ENCODE measurements at regions not wholly inside any gene's neighbourhood (a gene's known extent, or its start where the extent isn't known, plus 50 kb on each side); places are given as distances from the start of the nearest gene placed in this dataset.
"Not testable (repeated sequence)": the region's sequence is repeated elsewhere in the genome, so short reads cannot be mapped to it uniquely, and the experiment has no call there.

DNA sequence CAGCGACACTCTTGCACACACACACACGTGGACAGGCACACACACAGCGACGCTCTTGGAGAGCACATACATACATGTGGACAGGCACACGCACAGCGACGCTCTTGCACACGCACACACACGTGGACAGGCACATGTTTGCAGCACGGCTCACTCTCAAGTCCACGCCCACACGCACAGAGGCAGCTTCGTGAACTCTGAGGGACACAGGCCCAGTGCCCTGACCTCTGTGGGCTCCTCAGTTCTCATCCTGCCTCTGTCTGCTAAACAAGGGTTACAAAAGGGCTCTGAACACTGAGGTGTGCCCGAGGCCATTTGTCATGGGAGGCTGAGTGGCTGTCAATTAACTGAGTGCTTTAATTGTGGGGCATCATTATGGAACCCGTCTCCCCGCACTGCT lies 558.8 kb upstream of the ADAMTS16 start:
- no peak for DNase-seq

DNA sequence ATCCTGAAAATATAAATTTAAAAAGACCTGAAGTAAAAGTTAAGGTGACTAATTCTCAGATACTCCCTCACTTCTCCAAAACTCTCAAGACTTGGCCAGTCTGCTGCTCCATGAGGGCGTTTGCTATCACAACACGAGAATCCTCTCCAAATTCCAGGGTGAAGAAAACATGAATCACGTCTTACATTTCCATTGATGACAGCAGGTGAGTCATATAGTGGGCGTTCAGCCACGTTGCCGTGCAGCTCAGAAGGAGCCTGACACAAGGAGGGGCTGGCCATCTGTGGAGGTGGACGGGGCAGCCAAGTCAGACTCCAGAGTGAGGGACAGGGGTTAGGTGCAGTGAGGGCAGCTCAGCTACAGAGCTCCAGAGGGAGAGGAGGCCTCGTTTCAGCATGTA lies 555.1 kb upstream of the ADAMTS16 start:
- DNase-seq = no peak

GRCh38 chr5:4613440-4613839 lies 526.7 kb upstream of the ADAMTS16 start:
- DNase-seq = no peak

DNA sequence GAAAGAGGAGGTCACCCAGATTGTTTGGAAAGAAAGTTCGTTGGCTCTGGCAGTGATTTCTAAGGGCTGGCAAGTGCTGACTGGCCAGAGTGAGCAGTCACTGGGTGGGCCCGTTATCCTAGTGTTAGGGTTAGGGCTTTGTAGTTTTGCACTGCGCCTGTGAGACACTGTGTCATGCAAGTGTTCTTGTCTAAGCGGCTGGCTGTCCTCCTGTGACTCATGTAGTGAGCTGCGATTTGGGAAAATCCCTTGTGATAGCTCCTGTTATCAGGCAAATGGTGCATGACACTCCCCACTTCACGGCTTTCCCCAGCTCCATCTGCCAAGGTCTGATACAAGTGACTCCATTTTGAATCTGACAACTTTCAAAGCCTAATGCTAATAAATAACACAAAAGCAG lies 526.0 kb upstream of the ADAMTS16 start:
- DNase-seq = no peak

DNA sequence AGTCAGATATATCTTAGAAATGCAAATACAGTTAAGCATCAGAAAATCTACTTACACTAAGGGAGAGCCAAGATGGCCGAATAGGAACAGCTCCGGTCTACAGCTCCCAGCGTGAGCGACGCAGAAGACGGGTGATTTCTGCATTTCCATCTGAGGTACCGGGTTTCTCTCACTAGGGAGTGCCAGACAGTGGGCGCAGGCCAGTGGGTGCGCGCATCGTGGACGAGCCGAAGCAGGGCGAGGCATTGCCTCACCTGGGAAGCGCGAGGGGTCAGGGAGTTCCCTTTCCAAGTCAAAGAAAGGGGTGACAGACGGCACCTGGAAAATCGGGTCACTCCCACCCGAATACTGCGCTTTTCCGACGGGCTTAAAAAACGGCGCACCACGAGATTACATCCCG lies 524.8 kb upstream of the ADAMTS16 start:
- not testable (repeated sequence) for DNase-seq

GRCh38 chr5:4625206-4625896 lies 514.8 kb upstream of the ADAMTS16 start:
- DNase-seq = no peak

DNA sequence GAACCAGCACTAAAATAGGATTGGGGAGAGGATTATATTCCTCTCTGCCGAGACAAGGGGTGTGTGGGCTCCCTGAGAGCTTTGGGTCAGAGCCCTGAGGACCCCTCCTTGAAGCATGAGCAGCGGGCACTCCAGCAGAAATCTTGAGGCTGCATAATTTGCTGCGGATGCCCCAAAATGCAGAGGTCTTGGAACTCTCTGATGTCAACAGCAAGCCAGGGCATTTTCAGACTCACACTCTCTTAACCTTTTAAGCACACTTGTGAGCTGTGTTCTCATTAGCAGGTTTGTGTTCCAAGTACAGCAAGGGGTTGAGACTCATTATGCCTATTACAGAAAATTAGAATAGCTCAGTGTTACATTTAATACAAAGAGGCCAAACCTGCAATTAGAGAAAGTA lies 513.0 kb upstream of the ADAMTS16 start:
- no peak for DNase-seq

- DNase-seq = no peak
Measured at GRCh38 chr5:4627929-4628328, 512.2 kb upstream of the ADAMTS16 start.

DNA sequence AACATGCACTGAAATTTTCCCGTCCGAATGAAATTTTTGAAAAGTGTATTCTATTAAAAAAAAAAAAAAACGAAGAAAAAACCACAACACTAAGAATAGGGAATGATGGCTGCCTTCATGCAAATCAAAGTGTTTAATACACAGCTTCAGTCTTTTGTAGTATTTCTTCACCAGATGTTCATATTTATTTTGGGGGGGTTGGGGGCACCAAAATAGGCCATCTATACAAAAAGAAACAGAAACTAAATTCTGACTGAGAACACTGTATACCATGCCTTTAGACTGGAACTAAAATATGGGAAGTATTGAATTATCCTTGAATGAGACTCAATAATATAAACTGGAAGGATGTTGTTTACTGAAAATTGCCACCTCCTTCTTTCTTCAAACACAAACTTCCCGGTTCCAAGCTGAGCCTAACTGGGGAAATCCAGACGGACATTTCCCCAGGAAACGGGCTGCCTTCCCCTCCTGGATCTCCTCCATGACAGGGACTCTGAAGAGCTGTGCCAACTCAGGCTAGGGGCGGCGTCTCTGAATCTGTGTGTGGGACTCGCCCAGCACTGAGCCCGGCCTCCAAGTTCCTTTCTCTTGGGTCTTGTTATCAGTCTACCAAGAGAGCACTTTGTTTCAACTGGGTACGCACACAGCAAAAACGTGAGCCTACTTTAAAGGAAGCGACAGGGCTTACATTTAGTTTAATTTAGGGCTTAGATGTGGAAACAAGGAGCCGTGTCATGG lies 511.3 kb upstream of the ADAMTS16 start:
- no peak for DNase-seq

DNA sequence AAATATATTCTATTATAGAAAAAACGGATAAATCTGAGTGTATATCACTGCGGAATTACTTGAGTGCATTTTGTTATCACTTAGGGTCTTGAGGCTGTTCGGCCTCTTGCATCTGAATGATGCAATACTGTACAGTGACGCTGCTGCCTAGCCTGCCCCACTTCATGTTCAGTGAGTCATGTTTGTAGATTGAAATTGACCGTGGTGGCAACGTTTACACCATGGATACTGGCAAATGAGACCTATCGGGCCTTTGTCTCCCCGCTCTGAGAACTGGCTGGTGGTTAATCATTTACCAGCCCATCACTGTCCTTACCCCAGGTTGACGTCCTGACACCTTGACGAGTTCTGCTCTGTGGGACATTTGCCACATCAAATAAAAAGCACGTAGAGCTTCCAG lies 510.1 kb upstream of the ADAMTS16 start:
- DNase-seq = no peak

- DNase-seq = no peak
Measured at GRCh38 chr5:4634342-4634741, 505.8 kb upstream of the ADAMTS16 start.

DNA sequence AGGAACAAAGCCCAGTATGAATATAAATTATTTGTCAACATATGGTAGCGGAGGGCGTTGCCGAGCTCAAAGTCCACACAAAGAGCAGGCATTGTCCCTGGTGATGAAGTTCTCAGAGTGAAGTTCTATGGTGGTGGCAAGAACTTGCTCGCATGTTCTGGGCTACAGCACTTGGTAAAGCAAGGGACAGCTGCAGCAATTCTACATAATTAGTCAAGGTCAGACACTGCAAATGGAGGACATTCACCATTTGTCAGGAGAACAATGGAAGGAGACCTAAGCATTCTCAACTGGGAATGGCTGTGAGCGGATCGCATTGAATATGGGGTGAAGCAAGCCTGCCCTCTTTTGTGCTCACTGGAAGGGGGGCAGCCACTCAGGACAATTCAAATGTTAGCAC lies 503.8 kb upstream of the ADAMTS16 start:
- DNase-seq = no peak

GRCh38 chr5:4639946-4640345 lies 500.2 kb upstream of the ADAMTS16 start:
- DNase-seq = no peak

- DNase-seq = no peak
Measured at GRCh38 chr5:4640795-4641194, 499.3 kb upstream of the ADAMTS16 start.

- DNase-seq = no peak
Measured at GRCh38 chr5:4642525-4642924, 497.6 kb upstream of the ADAMTS16 start.

GRCh38 chr5:4643190-4643589 lies 496.9 kb upstream of the ADAMTS16 start:
- DNase-seq = no peak

GRCh38 chr5:4643960-4644359 lies 496.2 kb upstream of the ADAMTS16 start:
- no peak for DNase-seq

DNA sequence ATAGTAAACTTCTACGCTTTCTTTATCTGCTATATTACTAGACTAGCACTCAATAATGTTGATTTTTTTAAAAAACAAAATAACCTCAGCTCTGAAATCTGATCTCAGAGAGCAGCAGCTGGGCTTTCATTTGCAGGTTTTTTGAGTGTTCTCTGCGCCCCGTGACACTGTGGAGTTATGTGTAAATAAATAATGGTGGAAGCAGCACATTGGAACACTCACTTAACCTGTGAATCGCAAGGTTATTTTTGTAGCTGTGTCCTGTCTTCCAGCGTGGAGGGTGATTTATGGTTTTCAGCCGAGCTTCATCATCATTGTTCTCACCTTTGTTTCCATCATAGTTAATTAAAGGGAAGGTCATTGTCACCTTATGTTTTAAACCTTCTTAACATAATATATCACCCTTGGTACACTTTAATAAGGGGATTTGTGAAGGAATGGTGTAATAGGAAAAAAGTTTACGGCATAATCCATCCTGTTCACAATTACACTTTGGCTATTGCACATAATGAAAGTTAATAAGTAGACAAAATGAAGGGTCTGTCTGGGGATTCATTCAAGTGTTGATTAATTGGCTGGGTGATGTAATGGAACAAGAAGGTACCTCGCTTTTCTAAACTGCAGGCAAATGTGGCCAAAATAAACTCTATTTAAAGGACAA lies 493.3 kb upstream of the ADAMTS16 start:
- no peak for DNase-seq

DNA sequence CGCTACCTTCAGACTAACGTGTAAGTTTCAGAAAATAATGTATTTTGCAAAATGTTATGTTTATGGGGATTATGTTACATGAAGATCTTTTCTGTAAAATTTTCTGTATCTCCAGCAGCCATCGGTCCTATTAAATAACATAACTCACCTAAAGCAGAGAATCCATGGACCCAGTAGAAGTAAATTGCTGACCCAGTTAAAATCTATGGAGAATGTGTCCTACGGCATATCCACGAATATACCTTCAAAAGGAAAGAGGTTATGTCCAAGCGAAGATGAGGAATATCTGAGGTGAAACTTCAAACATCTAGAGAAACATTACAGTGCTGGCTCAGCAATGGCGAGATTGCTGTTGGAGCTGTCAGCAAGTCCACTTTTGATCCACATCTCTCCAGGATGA lies 492.2 kb upstream of the ADAMTS16 start:
- DNase-seq = no peak

GRCh38 chr5:4651806-4652565 lies 488.1 kb upstream of the ADAMTS16 start:
- no peak for DNase-seq

DNA sequence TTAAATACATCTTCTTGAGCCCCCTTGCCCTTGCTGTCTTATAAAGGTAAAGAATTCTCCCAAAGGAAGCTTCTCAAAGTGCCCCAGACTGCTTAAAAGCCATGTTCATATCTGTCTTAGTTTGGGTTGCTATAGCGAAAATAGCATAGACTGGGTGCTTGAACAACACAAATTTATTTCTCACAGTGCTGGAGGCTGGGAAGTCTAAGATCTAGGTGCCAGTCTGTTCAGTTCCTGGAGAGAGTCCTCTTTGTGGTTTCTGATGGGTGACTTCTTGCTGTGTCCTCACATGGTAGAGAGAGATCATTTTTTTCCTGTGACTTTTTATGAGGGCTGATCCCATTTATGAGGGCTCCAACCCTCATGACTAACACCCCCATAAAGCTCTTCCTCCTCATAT lies 486.7 kb upstream of the ADAMTS16 start:
- DNase-seq = no peak

- DNase-seq = no peak
Measured at GRCh38 chr5:4659851-4660250, 480.3 kb upstream of the ADAMTS16 start.

DNA sequence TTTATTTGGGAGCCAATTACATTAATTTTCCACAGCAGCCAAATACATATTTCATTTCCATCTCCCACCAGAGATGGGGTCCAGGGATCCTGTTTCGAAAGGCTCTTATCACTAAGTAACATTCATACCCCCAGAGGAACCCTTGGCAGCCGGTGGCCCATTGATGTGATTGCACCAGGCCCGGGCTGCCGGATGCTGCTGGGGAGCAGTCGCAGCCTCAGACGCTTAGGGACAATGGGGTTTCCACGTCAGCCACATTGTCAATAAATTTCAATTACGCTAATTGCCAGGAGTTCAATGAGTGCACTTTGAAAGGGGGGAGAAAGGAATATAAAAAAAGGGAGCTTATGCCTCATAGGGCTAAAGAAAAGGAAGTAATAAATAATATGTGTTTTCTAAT lies 478.8 kb upstream of the ADAMTS16 start:
- no peak for DNase-seq

- no peak for DNase-seq
Measured at GRCh38 chr5:4661836-4662235, 478.3 kb upstream of the ADAMTS16 start.
